Muscle of leg (tissue), 3 donors: ENCODE measurements at regions not wholly inside any gene's neighbourhood (a gene's known extent, or its start where the extent isn't known, plus 50 kb on each side); places are given as distances from the start of the nearest gene placed in this dataset.
"Not testable (repeated sequence)": the region's sequence is repeated elsewhere in the genome, so short reads cannot be mapped to it uniquely, and the experiment has no call there.

ENCODE experiments used
- DNase-seq: peaks from one replicate; pipeline ENCODE4 v3.0.0; 2013
- H3K27ac ChIP-seq: one replicate; pipeline ENCODE4 v1.5.1; 2013; ENCODE audit warnings: mild to moderate bottlenecking, low read length, control low read depth
- H3K27me3 ChIP-seq: one replicate; pipeline ENCODE4 v1.6.1; 2013; ENCODE audit warnings: low read length; ENCODE audit not compliant: control insufficient read depth, insufficient read depth
- H3K36me3 ChIP-seq: one replicate; pipeline ENCODE4 v1.6.1; 2013; ENCODE audit warnings: low read length; ENCODE audit not compliant: control insufficient read depth, insufficient read depth
- H3K4me1 ChIP-seq: one replicate; pipeline ENCODE4 v1.6.1; 2013; ENCODE audit warnings: low read length; ENCODE audit not compliant: control insufficient read depth, insufficient read depth
- H3K4me3 ChIP-seq: one replicate; pipeline ENCODE4 v1.5.1; 2013; ENCODE audit warnings: low read length, control low read depth
- H3K9me3 ChIP-seq: replicated peaks from 2 replicates; pipeline ENCODE4 v1.6.1; 2013; ENCODE audit warnings: low read depth, low read length; ENCODE audit not compliant: control insufficient read depth
- WGBS: methylation state at CpG from one replicate; pipeline ENCODE4 v1.1.5; 2013; ENCODE audit warnings: missing lambda C conversion rate; ENCODE audit not compliant: insufficient coverage; 5-methylcytosine and 5-hydroxymethylcytosine counted together

GRCh38 chrX:131843987-131844386, 179.1 kb upstream of the STK26 start:
- no peak overlapping the region for H3K4me3 ChIP-seq
- H3K9me3 ChIP-seq, result no peaks in the 10 kb centered on the region
- no peaks in the 10 kb centered on the region for H3K36me3 ChIP-seq
- peaks cover 38% of the 10 kb centered on the region for H3K27me3 ChIP-seq
- H3K4me1 ChIP-seq, result no peaks in the 10 kb centered on the region
- no peak for DNase-seq
- no peak overlapping the region for H3K27ac ChIP-seq

- Histone ChIP-seq H3K4me1 (no peaks in the 10 kb centered on the region), H3K4me3 (no peak overlapping the region), H3K27me3 (peaks cover 38% of the 10 kb centered on the region), H3K36me3 (no peaks in the 10 kb centered on the region), H3K27ac (no peak overlapping the region), H3K9me3 (no peaks in the 10 kb centered on the region)
- 67% methylated on average over 1 of the region's 2 CpGs for WGBS
- DNase-seq, result no peak
These were observed 177.9 kb upstream of the STK26 start for GRCh38 chrX:131845201-131845600.

- H3K27me3 ChIP-seq, result peaks cover 37% of the 10 kb centered on the region
- no CpG with 5 or more reads among the region's 1 CpG for WGBS
- DNase-seq, result peak; percentile 16
- H3K4me1 ChIP-seq, result no peaks in the 10 kb centered on the region
- no peak overlapping the region for H3K27ac ChIP-seq
- H3K4me3 ChIP-seq, result no peak overlapping the region
- H3K9me3 ChIP-seq, result no peaks in the 10 kb centered on the region
- no peaks in the 10 kb centered on the region for H3K36me3 ChIP-seq
These were observed 177.3 kb upstream of the STK26 start for GRCh38 chrX:131845771-131846170.

GRCh38 chrX:131850964-131851363, 172.1 kb upstream of the STK26 start:
- WGBS, result 88% methylated on average over 6 of the region's 10 CpGs
- H3K27ac ChIP-seq, H3K4me1 ChIP-seq, DNase-seq, H3K36me3 ChIP-seq, H3K4me3 ChIP-seq, H3K9me3 ChIP-seq: not testable (repeated sequence)
- peaks cover 24% of the 10 kb centered on the region for H3K27me3 ChIP-seq

GRCh38 chrX:131853440-131853839, 169.7 kb upstream of the STK26 start:
- Histone ChIP-seq H3K27me3 (peaks cover 23% of the 10 kb centered on the region), H3K4me1 (no peaks in the 10 kb centered on the region), H3K9me3 (no peaks in the 10 kb centered on the region), H3K4me3 (no peak overlapping the region), H3K27ac (no peak overlapping the region), H3K36me3 (no peaks in the 10 kb centered on the region)
- DNase-seq, result no peak
- no CpG with 5 or more reads among the region's 4 CpGs for WGBS

- Histone ChIP-seq H3K9me3 (no peaks in the 10 kb centered on the region), H3K27me3 (peaks cover 22% of the 10 kb centered on the region), H3K27ac (no peak overlapping the region), H3K4me3 (no peak overlapping the region), H3K4me1 (no peaks in the 10 kb centered on the region), H3K36me3 (no peaks in the 10 kb centered on the region)
- DNase-seq, result peak; percentile 16
These were observed 168.5 kb upstream of the STK26 start for GRCh38 chrX:131854581-131854980.

- H3K27ac ChIP-seq, result no peak overlapping the region
- H3K4me1 ChIP-seq, result no peaks in the 10 kb centered on the region
- no peak overlapping the region for H3K4me3 ChIP-seq
- peaks cover 5% of the 10 kb centered on the region for H3K9me3 ChIP-seq
- H3K36me3 ChIP-seq, result no peaks in the 10 kb centered on the region
- WGBS, result 83% methylated on average over 4 of the region's 6 CpGs
- no peak for DNase-seq
- H3K27me3 ChIP-seq, result peaks cover 29% of the 10 kb centered on the region
These were observed 161.9 kb upstream of the STK26 start for GRCh38 chrX:131861088-131861787.

- no peak for DNase-seq
- Histone ChIP-seq H3K4me1 (no peaks in the 10 kb centered on the region), H3K27me3 (peaks cover 25% of the 10 kb centered on the region), H3K4me3 (no peak overlapping the region), H3K36me3 (no peaks in the 10 kb centered on the region), H3K27ac (no peak overlapping the region), H3K9me3 (peaks cover 5% of the 10 kb centered on the region)
- WGBS, result no CpG with 5 or more reads among the region's 3 CpGs
These were observed 160.8 kb upstream of the STK26 start for GRCh38 chrX:131862321-131862720.

GRCh38 chrX:131869182-131869581, 153.9 kb upstream of the STK26 start:
- H3K4me3 ChIP-seq, result no peak overlapping the region
- DNase-seq, result no peak
- H3K27me3 ChIP-seq, result peaks cover 11% of the 10 kb centered on the region
- no peak overlapping the region for H3K27ac ChIP-seq
- no peaks in the 10 kb centered on the region for H3K9me3 ChIP-seq
- H3K36me3 ChIP-seq, result no peaks in the 10 kb centered on the region
- H3K4me1 ChIP-seq, result no peaks in the 10 kb centered on the region

- H3K9me3 ChIP-seq, result no peaks in the 10 kb centered on the region
- DNase-seq, result no peak
- no peak overlapping the region for H3K4me3 ChIP-seq
- no peaks in the 10 kb centered on the region for H3K36me3 ChIP-seq
- H3K27ac ChIP-seq, result no peak overlapping the region
- peaks cover 16% of the 10 kb centered on the region for H3K27me3 ChIP-seq
- no peaks in the 10 kb centered on the region for H3K4me1 ChIP-seq
- WGBS, result no CpG with 5 or more reads among the region's 3 CpGs
These were observed 148.8 kb upstream of the STK26 start for GRCh38 chrX:131874300-131874699.

GRCh38 chrX:131875827-131876226, 147.3 kb upstream of the STK26 start:
- peaks cover 18% of the 10 kb centered on the region for H3K27me3 ChIP-seq
- H3K27ac ChIP-seq, H3K4me3 ChIP-seq, H3K36me3 ChIP-seq, H3K4me1 ChIP-seq, H3K9me3 ChIP-seq, DNase-seq: not testable (repeated sequence)
- no CpG with 5 or more reads among the region's 1 CpG for WGBS
